Left ventricle myocardium inferior (tissue), 1 donor: ENCODE measurements at regions not wholly inside any gene's neighbourhood (a gene's known extent, or its start where the extent isn't known, plus 50 kb on each side); places are given as distances from the start of the nearest gene placed in this dataset.
A peak's percentile ranks its signal among the peaks of the same experiment; 100 is the strongest.

Source experiments
- DNase-seq: peaks from one replicate; pipeline ENCODE4 v3.0.0-alpha.2; 2020
- H3K27ac ChIP-seq: fragments of 200-600 bp; replicated peaks from 2 replicates; pipeline ENCODE4 v1.8.0; 2021
- H3K27me3 ChIP-seq: fragments of 200-600 bp; 2 replicates; pipeline ENCODE4 v1.8.0; 2021; ENCODE audit warnings: low read depth
- H3K36me3 ChIP-seq: fragments of 200-600 bp; 2 replicates; pipeline ENCODE4 v1.8.0; 2021
- H3K4me1 ChIP-seq: fragments of 200-600 bp; 2 replicates; pipeline ENCODE4 v1.8.0; 2021
- H3K4me3 ChIP-seq: fragments of 200-600 bp; 2 replicates; pipeline ENCODE4 v1.8.0; 2021; ENCODE audit warnings: mild to moderate bottlenecking, moderate library complexity
- H3K9me3 ChIP-seq: fragments of 200-600 bp; replicated peaks from 2 replicates; pipeline ENCODE4 v1.8.0; 2021
- intact Hi-C: fragments of 100-400 bp; cut with micrococcal nuclease; formaldehyde crosslinking; loops from one replicate; pipeline ENCODE4 v1.11.0; 2022
- TF ChIP-seq, protein P1 (sequence below): fragments of 200-600 bp; IDR thresholded peaks from 2 replicates; pipeline ENCODE4 v1.8.0; 2021; ENCODE audit warnings: antibody characterized with exemption, mild to moderate bottlenecking, borderline replicate concordance
- donor health status: DM: no; HTN: yes; CAD: no; lungs with severe emphysema.

DNA sequence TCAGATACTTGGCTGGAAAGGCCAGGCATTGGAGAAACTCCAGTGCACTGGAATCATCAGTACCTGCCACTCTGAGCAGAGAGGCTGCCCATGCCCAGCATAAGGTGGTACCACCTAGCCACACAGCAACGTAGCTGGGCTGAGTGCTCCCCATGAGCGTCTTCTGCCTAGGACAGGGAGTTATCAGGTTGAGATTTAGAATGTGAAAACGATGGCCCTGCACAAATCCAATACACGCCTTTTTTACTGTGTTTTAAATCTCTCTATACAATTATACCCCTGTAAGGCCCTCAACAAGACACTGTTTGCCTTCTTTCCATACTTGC lies 66.7 kb upstream of the PTGR2 start:
- peaks cover 89% of the 10 kb centered on the region for H3K4me1 ChIP-seq
- no peak for DNase-seq
- H3K27me3 ChIP-seq = no peaks in the 10 kb centered on the region
- no peaks in the 10 kb centered on the region for H3K36me3 ChIP-seq
- TF ChIP-seq, protein P1, sequence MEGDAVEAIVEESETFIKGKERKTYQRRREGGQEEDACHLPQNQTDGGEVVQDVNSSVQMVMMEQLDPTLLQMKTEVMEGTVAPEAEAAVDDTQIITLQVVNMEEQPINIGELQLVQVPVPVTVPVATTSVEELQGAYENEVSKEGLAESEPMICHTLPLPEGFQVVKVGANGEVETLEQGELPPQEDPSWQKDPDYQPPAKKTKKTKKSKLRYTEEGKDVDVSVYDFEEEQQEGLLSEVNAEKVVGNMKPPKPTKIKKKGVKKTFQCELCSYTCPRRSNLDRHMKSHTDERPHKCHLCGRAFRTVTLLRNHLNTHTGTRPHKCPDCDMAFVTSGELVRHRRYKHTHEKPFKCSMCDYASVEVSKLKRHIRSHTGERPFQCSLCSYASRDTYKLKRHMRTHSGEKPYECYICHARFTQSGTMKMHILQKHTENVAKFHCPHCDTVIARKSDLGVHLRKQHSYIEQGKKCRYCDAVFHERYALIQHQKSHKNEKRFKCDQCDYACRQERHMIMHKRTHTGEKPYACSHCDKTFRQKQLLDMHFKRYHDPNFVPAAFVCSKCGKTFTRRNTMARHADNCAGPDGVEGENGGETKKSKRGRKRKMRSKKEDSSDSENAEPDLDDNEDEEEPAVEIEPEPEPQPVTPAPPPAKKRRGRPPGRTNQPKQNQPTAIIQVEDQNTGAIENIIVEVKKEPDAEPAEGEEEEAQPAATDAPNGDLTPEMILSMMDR = no peak
- peak overlapping the region; percentile 99 for H3K27ac ChIP-seq
- peak overlapping the region; percentile 80 for H3K4me3 ChIP-seq
- no peaks in the 10 kb centered on the region for H3K9me3 ChIP-seq
- intact Hi-C loops = loop anchor here (5.0 kb wide), 1 partner anchor 33 kb away; no protein-coding TSS in a partner anchor

DNA sequence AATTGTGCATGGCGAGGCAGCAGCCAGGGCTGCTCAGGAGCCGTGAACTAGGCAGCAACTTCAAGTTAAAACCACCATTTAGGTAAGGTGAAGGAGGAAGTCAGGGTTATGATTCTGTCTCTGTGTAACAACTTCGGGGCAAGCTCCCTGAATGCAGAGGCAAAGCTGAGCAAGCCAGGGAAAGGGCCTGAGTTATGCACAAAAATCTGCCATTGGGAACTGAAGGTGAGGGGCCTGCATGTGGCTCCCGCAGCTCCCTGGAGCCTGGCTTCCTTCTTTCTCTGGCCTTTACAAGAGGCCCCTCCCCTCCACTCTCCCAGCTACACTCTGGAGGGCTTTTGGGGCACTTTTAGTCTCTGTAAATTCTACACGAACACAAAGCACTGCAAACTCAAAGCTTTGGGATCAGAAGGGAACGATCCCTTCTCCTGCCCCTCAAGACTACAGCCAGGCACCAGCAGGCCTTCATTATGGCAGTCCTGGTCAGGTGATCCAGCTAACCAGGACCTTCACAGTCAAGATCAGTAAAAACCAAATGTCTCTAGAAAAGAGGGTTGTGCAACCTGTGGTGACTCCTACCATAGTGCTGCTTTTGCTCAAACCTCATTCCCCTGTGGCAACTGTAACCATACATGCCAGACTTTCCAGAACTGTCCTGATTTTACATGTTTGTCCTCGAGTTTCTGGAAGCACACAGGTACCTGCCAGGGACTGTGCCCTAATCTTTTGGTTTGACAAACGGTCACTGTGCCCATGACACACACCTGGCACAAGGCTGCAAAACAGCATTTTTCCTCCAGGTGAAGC lies 67.2 kb upstream of the PTGR2 start:
- intact Hi-C loops = no loop called here
- H3K4me1 ChIP-seq = peaks cover 83% of the 10 kb centered on the region
- no peaks in the 10 kb centered on the region for H3K36me3 ChIP-seq
- DNase-seq = no peak
- no peaks in the 10 kb centered on the region for H3K9me3 ChIP-seq
- H3K27me3 ChIP-seq = no peaks in the 10 kb centered on the region
- peak overlapping the region; percentile 99 for H3K27ac ChIP-seq
- TF ChIP-seq, protein P1 = no peak
- H3K4me3 ChIP-seq = peak overlapping the region; percentile 80

DNA sequence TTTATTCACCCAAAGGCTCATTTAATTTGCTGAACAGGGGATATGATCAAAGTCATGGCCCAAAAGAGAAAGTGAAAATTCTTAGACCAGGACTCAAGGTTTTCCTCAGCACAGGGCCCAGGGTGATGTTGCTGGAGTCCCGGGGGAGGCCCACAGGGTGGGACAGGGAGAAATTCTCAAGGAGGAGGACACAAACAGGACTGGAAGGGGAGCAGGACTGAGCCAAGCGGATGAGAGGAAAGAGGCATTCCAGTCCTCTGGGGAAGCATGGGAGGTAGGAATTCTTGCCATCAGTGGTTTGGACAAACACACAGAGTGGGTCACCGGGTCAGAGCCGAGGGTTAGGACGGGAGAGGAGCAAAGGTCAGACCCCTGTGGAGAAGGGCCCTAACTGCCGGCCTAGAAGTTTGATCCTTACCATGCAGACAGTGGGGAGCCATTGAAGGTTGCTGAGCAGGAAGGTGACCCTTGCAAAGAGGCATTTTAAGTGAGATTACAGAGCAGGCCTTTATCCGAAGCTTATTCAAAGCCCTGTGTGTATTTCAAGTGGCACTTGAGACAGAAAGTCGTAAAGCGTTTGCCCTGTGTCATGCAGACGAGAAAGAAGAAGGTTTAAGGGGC lies 68.4 kb upstream of the PTGR2 start:
- DNase-seq = no peak
- peaks cover 81% of the 10 kb centered on the region for H3K4me1 ChIP-seq
- H3K4me3 ChIP-seq = peak overlapping the region; percentile 80
- intact Hi-C loops = no loop called here
- peak overlapping the region; percentile 99 for H3K27ac ChIP-seq
- TF ChIP-seq, protein P1 = no peak
- H3K9me3 ChIP-seq = no peaks in the 10 kb centered on the region
- H3K27me3 ChIP-seq = no peaks in the 10 kb centered on the region
- H3K36me3 ChIP-seq = no peaks in the 10 kb centered on the region

DNA sequence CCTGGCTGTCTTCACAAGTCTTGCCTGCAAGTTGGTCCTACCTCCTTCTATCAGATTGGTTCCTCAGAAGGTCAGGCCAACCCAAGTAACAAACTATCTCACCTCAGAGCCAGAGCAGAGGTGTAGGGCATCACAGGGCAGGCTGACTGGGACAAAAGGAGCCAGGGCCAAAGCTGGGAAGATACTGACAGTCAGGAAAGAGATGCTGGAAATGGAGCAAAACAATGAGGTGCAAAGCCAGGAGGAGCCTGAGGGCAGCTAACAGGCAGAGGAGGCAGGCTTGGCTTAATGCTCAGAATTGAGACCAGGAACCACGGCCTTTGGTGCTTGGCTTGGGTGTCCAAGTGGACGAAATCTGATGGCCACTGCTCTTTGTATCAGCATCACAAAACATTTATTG lies 68.4 kb upstream of the PNMA1 start:
- Histone ChIP-seq H3K27me3 (no peaks in the 10 kb centered on the region), H3K36me3 (no peaks in the 10 kb centered on the region), H3K4me3 (no peak overlapping the region), H3K9me3 (no peaks in the 10 kb centered on the region), H3K27ac (peak overlapping the region; percentile 99), H3K4me1 (peaks cover 81% of the 10 kb centered on the region)
- TF ChIP-seq, protein P1 = no peak
- DNase-seq = no peak
- intact Hi-C loops = no loop called here

DNA sequence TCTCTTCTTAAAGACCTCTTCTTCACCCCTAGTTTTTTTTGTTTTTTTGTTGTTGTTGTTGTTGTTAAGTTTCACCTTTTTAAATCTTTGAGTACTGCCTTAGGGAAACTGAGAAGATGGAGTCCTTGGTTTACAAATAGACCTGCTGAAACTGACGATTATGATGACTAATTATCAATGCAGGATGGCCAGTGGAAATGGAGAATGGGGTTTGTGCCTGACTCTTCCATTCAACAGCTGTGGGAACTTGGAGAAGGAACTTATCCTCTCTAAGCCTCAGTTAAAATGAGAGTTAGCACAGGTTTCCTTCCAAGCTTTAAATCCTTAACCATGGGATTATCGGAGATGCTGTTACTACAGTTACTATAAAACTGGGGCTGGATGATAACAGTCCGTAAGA lies 66.7 kb upstream of the PNMA1 start:
- no peaks in the 10 kb centered on the region for H3K36me3 ChIP-seq
- TF ChIP-seq, protein P1 = no peak
- H3K27me3 ChIP-seq = no peaks in the 10 kb centered on the region
- intact Hi-C loops = no loop called here
- peaks cover 90% of the 10 kb centered on the region for H3K4me1 ChIP-seq
- DNase-seq = no peak
- no peak overlapping the region for H3K27ac ChIP-seq
- no peak overlapping the region for H3K4me3 ChIP-seq
- no peaks in the 10 kb centered on the region for H3K9me3 ChIP-seq
